ENCODE measurements at regions not wholly inside any gene's neighbourhood (a gene's known extent, or its start where the extent isn't known, plus 50 kb on each side); places are given as distances from the start of the nearest gene placed in this dataset.

DNA sequence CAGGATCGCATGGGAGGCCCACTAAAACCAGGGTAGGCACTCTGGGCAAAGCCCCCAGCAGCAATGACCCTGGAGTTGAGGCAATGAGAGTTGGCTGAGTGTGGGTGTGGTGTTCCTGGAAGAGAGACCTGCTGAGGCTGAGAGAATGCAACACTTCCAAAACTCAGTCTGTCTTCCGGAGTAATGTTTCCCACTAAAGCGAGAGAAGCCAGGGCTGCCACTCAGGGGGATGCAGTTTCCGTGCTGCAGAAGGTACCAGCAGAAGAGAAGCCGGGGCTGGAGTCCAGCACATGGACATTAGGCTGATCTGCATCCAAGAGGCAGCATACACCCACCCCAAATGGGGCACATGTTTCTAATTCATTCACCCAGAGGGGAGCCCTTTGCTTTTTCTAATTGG is 127.2 kb upstream of the ARHGAP28 start:
- H3K36me3 ChIP-seq (ENCODE audit: low read depth) = no peaks in the 10 kb centered on the region
- H3K4me3 ChIP-seq (ENCODE audit: severe bottlenecking) = no peak overlapping the region
- H3K27ac ChIP-seq (ENCODE audit: poor library complexity, severe bottlenecking) = no peak overlapping the region
- TF ChIP-seq, protein P1, sequence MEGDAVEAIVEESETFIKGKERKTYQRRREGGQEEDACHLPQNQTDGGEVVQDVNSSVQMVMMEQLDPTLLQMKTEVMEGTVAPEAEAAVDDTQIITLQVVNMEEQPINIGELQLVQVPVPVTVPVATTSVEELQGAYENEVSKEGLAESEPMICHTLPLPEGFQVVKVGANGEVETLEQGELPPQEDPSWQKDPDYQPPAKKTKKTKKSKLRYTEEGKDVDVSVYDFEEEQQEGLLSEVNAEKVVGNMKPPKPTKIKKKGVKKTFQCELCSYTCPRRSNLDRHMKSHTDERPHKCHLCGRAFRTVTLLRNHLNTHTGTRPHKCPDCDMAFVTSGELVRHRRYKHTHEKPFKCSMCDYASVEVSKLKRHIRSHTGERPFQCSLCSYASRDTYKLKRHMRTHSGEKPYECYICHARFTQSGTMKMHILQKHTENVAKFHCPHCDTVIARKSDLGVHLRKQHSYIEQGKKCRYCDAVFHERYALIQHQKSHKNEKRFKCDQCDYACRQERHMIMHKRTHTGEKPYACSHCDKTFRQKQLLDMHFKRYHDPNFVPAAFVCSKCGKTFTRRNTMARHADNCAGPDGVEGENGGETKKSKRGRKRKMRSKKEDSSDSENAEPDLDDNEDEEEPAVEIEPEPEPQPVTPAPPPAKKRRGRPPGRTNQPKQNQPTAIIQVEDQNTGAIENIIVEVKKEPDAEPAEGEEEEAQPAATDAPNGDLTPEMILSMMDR (IDR thresholded peaks at IDR 0.05; ENCODE audit: poor library complexity, severe bottlenecking) = no peak
- DNase-seq (ENCODE audit: low spot score) (no peak), ATAC-seq (ENCODE audit: low read depth) (no peak)
- no peaks in the 10 kb centered on the region for H3K27me3 ChIP-seq (ENCODE audit: insufficient read depth, poor library complexity, severe bottlenecking)
- H3K9me3 ChIP-seq (ENCODE audit: severe bottlenecking) = no peaks in the 10 kb centered on the region
- peaks cover 10% of the 10 kb centered on the region for H3K4me1 ChIP-seq (ENCODE audit: insufficient read depth, poor library complexity, severe bottlenecking)

DNA sequence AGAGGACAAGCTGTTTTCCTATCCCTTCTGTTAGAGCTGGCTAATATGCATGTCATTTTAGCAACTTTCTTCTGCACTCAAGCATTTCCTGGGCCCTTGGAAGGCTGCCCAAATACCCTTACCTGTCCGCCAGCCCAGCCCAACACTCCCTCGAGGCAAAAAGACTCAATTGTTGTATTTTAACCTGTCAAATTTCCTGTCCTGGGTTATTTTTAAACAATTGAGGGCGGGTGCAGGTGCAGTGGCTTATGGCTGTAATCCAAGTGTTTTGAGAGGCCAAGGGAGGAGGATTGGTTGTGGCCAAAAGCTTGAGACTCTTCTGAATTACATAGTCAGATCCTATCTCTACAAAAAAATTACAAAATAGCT is 125.0 kb upstream of the ARHGAP28 start:
- Histone ChIP-seq H3K4me1 (ENCODE audit: insufficient read depth, poor library complexity, severe bottlenecking) (peaks cover 10% of the 10 kb centered on the region), H3K9me3 (ENCODE audit: severe bottlenecking) (no peaks in the 10 kb centered on the region), H3K27ac (ENCODE audit: poor library complexity, severe bottlenecking) (no peak overlapping the region), H3K27me3 (ENCODE audit: insufficient read depth, poor library complexity, severe bottlenecking) (no peaks in the 10 kb centered on the region), H3K4me3 (ENCODE audit: severe bottlenecking) (no peak overlapping the region), H3K36me3 (ENCODE audit: low read depth) (no peaks in the 10 kb centered on the region)
- peak; percentile 75 for DNase-seq (ENCODE audit: low spot score)
- TF ChIP-seq, protein P1 (IDR thresholded peaks at IDR 0.05; ENCODE audit: poor library complexity, severe bottlenecking) = no peak
- ATAC-seq (ENCODE audit: low read depth) = peak; percentile 72

DNA sequence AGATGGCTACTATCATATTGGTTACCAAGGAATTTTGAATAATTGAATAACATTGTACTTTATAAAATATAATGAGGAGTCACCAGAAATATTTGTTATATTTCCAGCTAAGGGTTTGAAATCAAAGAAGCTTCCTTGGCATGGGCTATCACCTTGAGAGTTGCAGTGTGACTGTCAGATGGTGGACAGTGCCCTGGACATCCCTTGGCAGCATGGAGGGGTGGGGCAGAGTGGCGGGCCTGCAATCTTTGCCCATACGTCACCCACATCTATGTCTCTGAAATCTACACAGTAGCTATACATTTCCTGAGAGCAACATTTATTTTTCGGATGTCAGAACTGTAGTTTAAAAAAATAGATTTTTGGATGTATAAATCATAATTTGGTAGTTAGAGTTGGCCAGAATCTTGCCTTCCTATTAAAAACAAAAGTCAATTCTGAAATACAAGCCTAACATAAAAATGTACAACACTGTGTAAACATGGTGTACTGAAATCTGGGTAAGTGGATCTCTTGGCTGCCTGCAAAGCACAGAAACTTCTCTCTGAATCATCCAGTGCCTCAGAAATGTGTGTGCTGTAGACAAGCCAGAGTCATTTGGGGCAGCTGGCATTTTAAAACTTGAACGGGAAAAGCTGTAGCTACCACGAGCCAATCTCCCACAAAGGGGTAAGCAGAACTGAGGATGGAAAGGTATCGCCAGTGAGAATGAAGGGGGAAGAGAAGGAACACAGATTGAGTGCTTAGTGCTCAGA is 124.2 kb upstream of the ARHGAP28 start:
- Histone ChIP-seq H3K9me3 (ENCODE audit: severe bottlenecking) (no peaks in the 10 kb centered on the region), H3K4me3 (ENCODE audit: severe bottlenecking) (no peak overlapping the region), H3K4me1 (ENCODE audit: insufficient read depth, poor library complexity, severe bottlenecking) (peaks cover 10% of the 10 kb centered on the region), H3K27ac (ENCODE audit: poor library complexity, severe bottlenecking) (no peak overlapping the region), H3K36me3 (ENCODE audit: low read depth) (no peaks in the 10 kb centered on the region), H3K27me3 (ENCODE audit: insufficient read depth, poor library complexity, severe bottlenecking) (no peaks in the 10 kb centered on the region)
- DNase-seq (ENCODE audit: low spot score) (no peak), ATAC-seq (ENCODE audit: low read depth) (no peak)
- TF ChIP-seq, protein P1 (IDR thresholded peaks at IDR 0.05; ENCODE audit: poor library complexity, severe bottlenecking) = no peak

DNA sequence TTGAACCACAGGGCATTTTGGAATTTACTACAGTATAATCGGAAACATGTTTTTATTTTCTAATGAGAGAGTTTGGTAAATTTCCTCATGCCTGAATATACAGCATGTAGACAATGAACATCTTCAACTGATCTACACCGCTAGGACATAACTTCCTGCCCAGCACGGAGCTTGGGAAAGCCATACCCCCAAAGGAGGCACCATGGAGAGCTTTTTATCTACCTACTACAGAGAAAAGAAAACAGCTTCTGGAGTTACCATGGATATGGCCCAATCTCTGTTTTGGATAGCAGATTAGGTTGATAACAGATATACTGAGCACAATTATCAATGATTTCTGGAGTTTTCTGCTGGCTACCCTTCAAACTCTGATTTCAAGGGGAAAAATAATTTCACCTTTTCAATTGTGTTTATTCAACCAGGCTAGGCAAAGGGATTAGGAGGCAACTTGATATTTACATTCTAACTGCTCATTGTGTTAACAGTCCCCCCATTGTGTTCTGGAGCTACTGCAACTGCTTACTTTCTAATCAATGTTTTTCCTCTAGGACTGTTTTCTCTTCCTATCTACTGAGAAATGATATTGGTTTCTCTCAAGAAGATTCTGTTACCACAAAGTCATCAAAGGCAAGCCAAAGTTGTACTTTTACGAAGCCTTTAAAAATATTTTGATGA is 123.0 kb upstream of the ARHGAP28 start:
- ATAC-seq (ENCODE audit: low read depth) (no peak), DNase-seq (ENCODE audit: low spot score) (no peak)
- Histone ChIP-seq H3K9me3 (ENCODE audit: severe bottlenecking) (no peaks in the 10 kb centered on the region), H3K4me1 (ENCODE audit: insufficient read depth, poor library complexity, severe bottlenecking) (peaks cover 4% of the 10 kb centered on the region), H3K4me3 (ENCODE audit: severe bottlenecking) (no peak overlapping the region), H3K36me3 (ENCODE audit: low read depth) (no peaks in the 10 kb centered on the region), H3K27ac (ENCODE audit: poor library complexity, severe bottlenecking) (no peak overlapping the region), H3K27me3 (ENCODE audit: insufficient read depth, poor library complexity, severe bottlenecking) (no peaks in the 10 kb centered on the region)
- TF ChIP-seq, protein P1 (IDR thresholded peaks at IDR 0.05; ENCODE audit: poor library complexity, severe bottlenecking) = no peak

DNA sequence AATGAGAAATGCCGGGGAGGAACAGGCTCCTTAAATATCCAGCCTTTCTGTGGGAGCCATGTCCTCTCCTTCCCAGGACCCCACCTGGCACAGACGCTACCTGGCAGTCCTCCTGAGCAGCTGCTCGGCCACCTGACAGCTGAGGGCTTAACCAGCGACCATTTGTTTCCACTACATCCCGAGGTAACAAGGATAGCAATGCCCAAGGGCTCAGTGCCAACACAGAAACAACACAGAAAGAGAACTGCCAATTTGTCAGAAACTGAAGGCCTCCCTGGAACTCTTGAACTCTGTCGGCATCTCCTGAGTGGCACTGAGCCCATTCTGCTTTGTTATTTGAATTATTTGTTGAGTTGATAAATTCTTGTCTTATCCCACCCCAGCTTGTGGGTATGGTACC is 122.2 kb upstream of the ARHGAP28 start:
- Histone ChIP-seq H3K36me3 (ENCODE audit: low read depth) (no peaks in the 10 kb centered on the region), H3K27ac (ENCODE audit: poor library complexity, severe bottlenecking) (no peak overlapping the region), H3K4me1 (ENCODE audit: insufficient read depth, poor library complexity, severe bottlenecking) (peaks cover 3% of the 10 kb centered on the region), H3K4me3 (ENCODE audit: severe bottlenecking) (no peak overlapping the region), H3K9me3 (ENCODE audit: severe bottlenecking) (no peaks in the 10 kb centered on the region), H3K27me3 (ENCODE audit: insufficient read depth, poor library complexity, severe bottlenecking) (no peaks in the 10 kb centered on the region)
- TF ChIP-seq, protein P1 (IDR thresholded peaks at IDR 0.05; ENCODE audit: poor library complexity, severe bottlenecking) = no peak
- ATAC-seq (ENCODE audit: low read depth) (no peak), DNase-seq (ENCODE audit: low spot score) (no peak)

All from RWPE2 (cell line).